Left lung (tissue), 4 donors: ENCODE measurements at regions not wholly inside any gene's neighbourhood (a gene's known extent, or its start where the extent isn't known, plus 50 kb on each side); places are given as distances from the start of the nearest gene placed in this dataset.

Source experiments
- ATAC-seq: fragments of 200-7000 bp; cut with Tn5 transposase; one replicate; pipeline ENCODE4 v1.9.1; 2020; ENCODE audit warnings: moderate library complexity
- DNase-seq, 4 donors: peaks; one replicate each; pipeline ENCODE4 v3.0.0-alpha.2; 2013 to 2020
- H3K27ac ChIP-seq, 2 donors: fragments of 200-600 bp; sonication (generic) in 1 of 2; one replicate each; pipeline versions ENCODE4 v1.5.0 to v1.8.0; 2020 to 2021
- H3K27me3 ChIP-seq, 2 donors: fragments of 200-600 bp; sonication (generic) in 1 of 2; one replicate each; pipeline versions ENCODE4 v1.5.0 to v1.8.0; 2020 to 2021
- H3K36me3 ChIP-seq, 2 donors: fragments of 200-600 bp; sonication (generic) in 1 of 2; one replicate each; pipeline versions ENCODE4 v1.5.0 to v1.8.0; 2020 to 2021
- H3K4me1 ChIP-seq, 2 donors: fragments of 200-600 bp; one replicate each; pipeline ENCODE4 v1.8.0; 2021
- H3K4me3 ChIP-seq, 2 donors: fragments of 200-600 bp; sonication (generic) in 1 of 2; one replicate each; pipeline versions ENCODE4 v1.5.0 to v1.8.0; 2020 to 2021; ENCODE audit warnings: mild to moderate bottlenecking in 1 of 2
- H3K9me3 ChIP-seq, 2 donors: fragments of 200-600 bp; sonication (generic) in 1 of 2; one replicate each; pipeline versions ENCODE4 v1.5.0 to v1.8.0; 2020 to 2021
- intact Hi-C, 2 donors: fragments of 100-400 bp; cut with DNase I; formaldehyde crosslinking; loops; one replicate each; pipeline versions ENCODE4 v1.11.2 to v1.14.2; 2022
- TF ChIP-seq, protein P1 (sequence below), 2 donors: fragments of 200-600 bp; sonication (generic) in 1 of 2; IDR thresholded peaks; one replicate each; pipeline versions ENCODE4 v1.5.0 to v1.8.0; 2021; ENCODE audit warnings: antibody characterized with exemption in 2 of 2
- donor health status: DM: no; HTN: yes; CAD: no.
- donor health status: DM: no; HTN: no; CAD: no.

DNA sequence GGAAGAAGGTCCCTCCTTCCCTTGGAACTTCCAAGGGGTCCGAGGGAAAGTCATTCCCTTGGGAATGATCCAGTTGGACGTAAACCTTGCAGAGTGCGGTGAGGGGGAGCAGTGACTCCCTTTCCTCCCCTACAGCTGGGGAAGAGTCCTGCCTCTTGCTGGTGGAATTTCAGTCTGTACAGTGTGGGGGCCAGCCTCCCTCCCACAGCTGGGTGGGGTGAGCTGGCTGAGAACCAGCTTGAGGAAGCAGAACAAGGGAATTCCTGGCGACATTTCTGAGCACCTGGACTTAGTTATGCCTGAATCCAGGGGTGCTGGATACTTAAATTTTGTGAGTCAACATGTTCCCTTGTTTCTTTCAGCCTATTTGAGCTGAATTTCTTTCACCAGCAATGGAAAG is 152.0 kb downstream of the ANKRD60 start:
- TF ChIP-seq, protein P1, sequence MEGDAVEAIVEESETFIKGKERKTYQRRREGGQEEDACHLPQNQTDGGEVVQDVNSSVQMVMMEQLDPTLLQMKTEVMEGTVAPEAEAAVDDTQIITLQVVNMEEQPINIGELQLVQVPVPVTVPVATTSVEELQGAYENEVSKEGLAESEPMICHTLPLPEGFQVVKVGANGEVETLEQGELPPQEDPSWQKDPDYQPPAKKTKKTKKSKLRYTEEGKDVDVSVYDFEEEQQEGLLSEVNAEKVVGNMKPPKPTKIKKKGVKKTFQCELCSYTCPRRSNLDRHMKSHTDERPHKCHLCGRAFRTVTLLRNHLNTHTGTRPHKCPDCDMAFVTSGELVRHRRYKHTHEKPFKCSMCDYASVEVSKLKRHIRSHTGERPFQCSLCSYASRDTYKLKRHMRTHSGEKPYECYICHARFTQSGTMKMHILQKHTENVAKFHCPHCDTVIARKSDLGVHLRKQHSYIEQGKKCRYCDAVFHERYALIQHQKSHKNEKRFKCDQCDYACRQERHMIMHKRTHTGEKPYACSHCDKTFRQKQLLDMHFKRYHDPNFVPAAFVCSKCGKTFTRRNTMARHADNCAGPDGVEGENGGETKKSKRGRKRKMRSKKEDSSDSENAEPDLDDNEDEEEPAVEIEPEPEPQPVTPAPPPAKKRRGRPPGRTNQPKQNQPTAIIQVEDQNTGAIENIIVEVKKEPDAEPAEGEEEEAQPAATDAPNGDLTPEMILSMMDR (IDR thresholded peaks at IDR 0.05): no peak
- no peak overlapping the region for H3K27ac ChIP-seq
- peaks cover 0 to 8% of the 10 kb centered on the region in 2 donors for H3K27me3 ChIP-seq
- H3K9me3 ChIP-seq: no peaks in the 10 kb centered on the region
- peaks cover 0 to 4% of the 10 kb centered on the region in 2 donors for H3K4me1 ChIP-seq
- no peak overlapping the region for H3K4me3 ChIP-seq
- no peaks in the 10 kb centered on the region for H3K36me3 ChIP-seq
- ATAC-seq (no peak), DNase-seq (no peak)
- intact Hi-C loops: no loop called here

DNA sequence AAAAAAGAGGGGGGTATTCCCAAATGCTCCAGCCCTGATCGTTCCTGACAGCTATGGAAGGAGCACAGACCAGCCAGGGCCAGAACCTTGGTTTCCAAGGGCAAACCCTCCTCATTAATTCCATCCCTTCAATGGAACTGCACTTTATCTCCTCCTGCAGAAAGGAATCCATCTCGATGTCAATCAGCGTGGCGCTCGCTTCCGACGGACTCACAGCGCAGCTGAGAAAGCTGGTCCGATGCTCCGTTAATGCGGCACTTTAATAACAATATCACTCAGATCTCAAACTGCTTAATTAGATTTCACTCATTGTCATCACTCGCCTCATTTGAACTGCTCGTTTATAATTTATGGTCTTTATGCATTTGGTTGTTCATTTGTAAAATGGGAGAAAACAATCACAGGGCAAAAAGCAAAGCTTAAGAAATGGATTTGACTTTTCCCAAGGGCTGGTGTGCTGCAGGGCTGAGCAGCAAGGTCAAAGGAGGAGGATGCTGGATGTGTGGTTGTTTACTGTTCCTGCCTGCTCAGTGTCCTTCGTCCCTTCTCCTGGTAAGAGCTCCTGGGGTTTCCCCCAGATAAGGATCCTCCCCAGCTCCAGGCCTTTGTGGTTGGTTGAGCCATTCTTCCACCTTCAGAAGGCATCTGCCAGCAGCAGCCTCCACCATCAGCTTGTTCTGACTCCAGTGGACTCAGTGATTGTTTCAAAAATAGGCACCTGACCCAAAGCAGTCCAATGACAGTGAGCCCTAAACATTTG is 152.7 kb downstream of the ANKRD60 start:
- H3K27ac ChIP-seq: no peak overlapping the region
- no peak overlapping the region for H3K4me3 ChIP-seq
- peaks cover 0 to 4% of the 10 kb centered on the region in 2 donors for H3K4me1 ChIP-seq
- TF ChIP-seq, protein P1 (IDR thresholded peaks at IDR 0.05): no peak
- no peaks in the 10 kb centered on the region for H3K36me3 ChIP-seq
- peaks cover 0 to 8% of the 10 kb centered on the region in 2 donors for H3K27me3 ChIP-seq
- ATAC-seq (no peak), DNase-seq (no peak)
- H3K9me3 ChIP-seq: no peaks in the 10 kb centered on the region
- intact Hi-C loops: no loop called here

DNA sequence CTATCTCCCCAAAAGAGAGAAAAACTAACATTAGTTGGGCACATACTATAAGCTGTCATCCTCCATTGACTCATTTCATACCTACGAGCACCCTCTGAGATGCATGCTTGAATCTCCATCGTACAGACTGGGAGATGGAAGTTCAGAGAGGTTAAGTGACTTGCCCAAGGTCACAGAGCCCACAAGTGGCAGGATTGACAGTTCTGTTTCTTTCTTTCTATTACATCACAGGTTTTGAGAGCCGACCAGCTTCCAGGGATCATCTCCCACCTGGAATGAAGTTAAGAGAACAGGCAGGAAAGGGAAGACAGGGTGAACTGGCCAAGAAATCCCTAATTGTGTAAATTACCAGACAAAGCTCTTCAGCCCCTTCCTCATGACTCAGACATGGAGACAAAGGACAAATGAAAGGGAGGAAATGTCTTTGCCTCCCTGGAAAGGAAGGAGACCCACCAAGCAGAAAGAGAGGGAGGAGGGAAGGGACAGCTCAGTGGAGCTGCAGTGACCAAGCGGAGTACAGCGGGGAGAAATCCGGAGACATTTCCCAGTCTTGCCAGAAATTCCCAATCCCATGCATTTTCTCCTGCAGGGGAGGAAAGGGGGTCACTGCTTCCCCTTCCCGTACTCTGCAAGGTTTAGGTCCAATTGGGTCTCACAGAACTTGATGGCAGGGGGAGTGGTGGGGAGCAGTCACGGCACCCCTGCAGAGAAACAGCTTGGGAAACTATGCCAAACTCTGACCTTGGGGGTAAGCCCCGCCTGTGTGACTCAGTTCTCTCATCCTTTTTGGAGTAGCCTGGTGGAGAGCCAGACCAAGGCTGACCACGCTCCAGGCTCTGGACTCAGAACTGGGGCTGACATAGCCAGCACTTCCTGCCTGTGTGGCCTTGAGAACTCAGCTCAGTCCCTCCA is 154.3 kb downstream of the ANKRD60 start:
- Histone ChIP-seq H3K36me3 (no peaks in the 10 kb centered on the region), H3K4me3 (no peak overlapping the region), H3K27ac (peak overlapping the region in 1 of 2 donors; percentile 48), H3K9me3 (no peaks in the 10 kb centered on the region), H3K4me1 (peaks cover 0 to 4% of the 10 kb centered on the region in 2 donors), H3K27me3 (peaks cover 0 to 8% of the 10 kb centered on the region in 2 donors)
- ATAC-seq: peak; percentile 72
- peak in 1 of 4 donors; percentile 49 for DNase-seq
- intact Hi-C loops: no loop called here
- TF ChIP-seq, protein P1 (IDR thresholded peaks at IDR 0.05): no peak

DNA sequence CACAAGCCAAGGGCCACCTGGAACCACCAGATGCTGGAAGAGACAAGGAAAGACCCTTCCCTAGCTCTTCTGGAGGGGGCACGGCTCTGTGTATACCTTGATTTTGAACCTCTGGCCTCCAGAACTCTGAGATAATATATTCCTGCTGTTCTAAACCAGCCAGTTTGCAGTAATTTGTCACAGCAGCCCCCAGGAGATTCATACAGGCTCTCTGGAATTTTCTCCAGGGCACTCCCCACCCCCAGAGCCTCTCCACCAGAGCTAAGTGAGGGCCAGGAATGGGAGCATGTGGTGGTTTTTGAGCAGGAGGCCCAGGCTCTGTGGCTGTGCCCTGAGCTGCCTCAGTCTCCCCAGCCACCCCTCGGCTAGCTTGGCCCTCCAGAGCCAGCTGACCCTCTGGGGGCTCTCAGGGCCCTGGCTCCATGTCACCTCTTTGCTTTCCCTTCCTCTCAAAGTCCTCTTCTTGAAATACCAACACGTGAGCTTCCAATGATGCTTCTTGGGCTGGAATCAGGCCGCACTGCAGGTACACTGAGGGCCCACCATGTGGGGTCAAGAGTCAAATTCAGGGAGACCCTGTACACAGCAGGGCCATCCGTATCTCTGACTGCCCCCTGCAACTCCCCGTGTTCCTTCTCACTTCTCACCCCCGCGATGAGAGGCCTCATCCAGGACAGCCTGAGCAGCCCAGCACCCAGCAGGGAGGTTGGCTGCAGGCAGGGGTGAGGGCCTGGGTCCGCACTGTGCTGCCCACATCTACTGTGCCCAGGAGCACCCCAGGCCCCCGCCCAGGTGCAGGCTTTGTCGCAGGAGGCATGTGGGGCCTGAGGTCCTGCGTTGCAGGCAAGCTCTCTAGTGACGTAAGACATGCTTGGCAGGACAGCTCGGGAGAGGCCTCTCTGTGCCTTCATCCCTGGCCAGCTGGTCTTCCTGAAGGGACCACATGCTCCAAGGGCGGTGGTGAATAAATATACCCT is 155.5 kb downstream of the ANKRD60 start:
- Histone ChIP-seq H3K4me1 (peaks cover 0 to 4% of the 10 kb centered on the region in 2 donors), H3K27me3 (peaks cover 0 to 8% of the 10 kb centered on the region in 2 donors), H3K9me3 (no peaks in the 10 kb centered on the region), H3K36me3 (no peaks in the 10 kb centered on the region), H3K27ac (no peak overlapping the region), H3K4me3 (no peak overlapping the region)
- ATAC-seq (no peak), DNase-seq (peak in 1 of 4 donors; percentile 74)
- TF ChIP-seq, protein P1 (IDR thresholded peaks at IDR 0.05): no peak
- intact Hi-C loops: no loop called here
